AG04449 (cell line): ENCODE measurements at regions not wholly inside any gene's neighbourhood (a gene's known extent, or its start where the extent isn't known, plus 50 kb on each side); places are given as distances from the start of the nearest gene placed in this dataset.
"Not testable (repeated sequence)": the region's sequence is repeated elsewhere in the genome, so short reads cannot be mapped to it uniquely, and the experiment has no call there.

Experiments
- CTCF ChIA-PET: fragments of 350-600 bp; formaldehyde crosslinking; extraction: SDS; loops from one replicate; lab custom pipeline; 2021; ENCODE audit warnings: antibody characterized with exemption; lab: Yijun Ruan, JAX
- POLR2A ChIA-PET: fragments of 400-600, 350-600 bp; formaldehyde crosslinking; extraction: SDS; loops from one replicate; lab custom pipeline; 2020; ENCODE audit warnings: antibody characterized with exemption, inconsistent platforms; lab: Yijun Ruan, JAX
- DNase-seq: peaks from one replicate; pipeline ENCODE4 v3.0.0-alpha.2; 2010; ENCODE audit warnings: low read depth, low spot score
- H3K4me3 ChIP-seq: 2 replicates; pipeline ENCODE4 v1.5.1; 2011; ENCODE audit warnings: low read depth, mild to moderate bottlenecking, control low read depth, low read length
- CTCF ChIP-seq: IDR thresholded peaks from one replicate; pipeline ENCODE4 v1.5.1; 2011; ENCODE audit warnings: mild to moderate bottlenecking, moderate library complexity, low read length, control low read depth, inconsistent platforms; ENCODE audit not compliant: insufficient read depth; ENCODE audit errors: missing control alignments

GRCh38 chr2:144920755-144921530 is 401.0 kb upstream of the ZEB2 start:
- no peak for TF ChIP-seq CTCF
- no peak for DNase-seq
- ChIA-PET POLR2A (no interaction called here), CTCF (no interaction called here)
- no peak overlapping the region for H3K4me3 ChIP-seq

- H3K4me3 ChIP-seq, result no peak overlapping the region
- DNase-seq, result peak; percentile 53
- ChIA-PET CTCF (interaction anchor here (1.6 kb wide), 1 partner anchor 10 kb away, joined by 4 read pairs; no protein-coding TSS in a partner anchor), POLR2A (no interaction called here)
- TF ChIP-seq CTCF, result no peak
Measured at GRCh38 chr2:144914622-144915318, 394.9 kb upstream of the ZEB2 start.

GRCh38 chr2:144914113-144914512 is 394.2 kb upstream of the ZEB2 start:
- POLR2A ChIA-PET, result no interaction called here
- no peak for DNase-seq
- CTCF ChIA-PET, result interaction anchor here (1.6 kb wide), 1 partner anchor 9 kb away, joined by 4 read pairs; no protein-coding TSS in a partner anchor
- no peak overlapping the region for H3K4me3 ChIP-seq
- TF ChIP-seq CTCF, result no peak

GRCh38 chr2:144912206-144912605 is 392.3 kb upstream of the ZEB2 start:
- TF ChIP-seq CTCF, result no peak
- DNase-seq, result no peak
- no peak overlapping the region for H3K4me3 ChIP-seq
- ChIA-PET CTCF (no interaction called here), POLR2A (no interaction called here)

GRCh38 chr2:144905956-144906355 is 386.0 kb upstream of the ZEB2 start:
- no peak overlapping the region for H3K4me3 ChIP-seq
- CTCF ChIA-PET, result interaction anchor here (1.4 kb wide), 1 partner anchor 8 kb away, joined by 4 read pairs; no protein-coding TSS in a partner anchor
- POLR2A ChIA-PET, result no interaction called here
- DNase-seq, result no peak
- TF ChIP-seq CTCF, result no peak

- CTCF ChIA-PET, result interaction anchor here (1.4 kb wide), 1 partner anchor 9 kb away, joined by 4 read pairs; no protein-coding TSS in a partner anchor
- POLR2A ChIA-PET, result no interaction called here
- TF ChIP-seq CTCF, result no peak
- no peak overlapping the region for H3K4me3 ChIP-seq
- no peak for DNase-seq
Measured at GRCh38 chr2:144904612-144905011, 384.7 kb upstream of the ZEB2 start.

- CTCF ChIA-PET, result not testable (repeated sequence)
Measured at GRCh38 chr2:144903045-144903444, 383.1 kb upstream of the ZEB2 start.

GRCh38 chr2:144901386-144901785 is 381.5 kb upstream of the ZEB2 start:
- POLR2A ChIA-PET, DNase-seq, CTCF ChIA-PET, H3K4me3 ChIP-seq: not testable (repeated sequence)

More at GRCh38 chr2:144903045-144903444, 383.1 kb upstream of the ZEB2 start:
- POLR2A ChIA-PET, H3K4me3 ChIP-seq, DNase-seq: not testable (repeated sequence)
